ENCODE measurements at regions not wholly inside any gene's neighbourhood (a gene's known extent, or its start where the extent isn't known, plus 50 kb on each side); places are given as distances from the start of the nearest gene placed in this dataset.

DNA sequence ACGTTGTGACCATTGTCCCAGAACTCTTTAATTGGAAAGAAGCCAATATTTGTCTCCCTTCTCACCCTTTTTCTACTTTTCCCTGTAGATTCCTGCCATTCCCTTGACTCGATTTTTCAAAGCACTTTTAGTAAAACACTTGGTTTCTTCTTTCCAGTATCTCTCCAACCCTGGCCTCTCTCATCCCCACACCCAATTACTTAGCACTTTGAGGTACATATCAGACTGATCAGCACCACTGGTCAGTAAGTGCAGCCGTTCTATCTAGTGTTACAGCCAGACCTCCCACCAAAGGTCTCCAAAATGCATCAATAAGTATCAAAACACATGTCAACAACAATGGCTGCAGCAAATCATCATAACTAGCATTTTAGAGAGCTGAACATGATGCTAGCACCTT, 141.9 kb downstream of the BTG1 start:
- 52% methylated on average over 3 of the region's 3 CpGs for WGBS (ENCODE audit: insufficient coverage, low coverage, low lambda C conversion rate, missing lambda C conversion rate)
- Histone ChIP-seq H3K27me3 (no peaks in the 10 kb centered on the region), H3K9me3 (no peaks in the 10 kb centered on the region), H3K4me1 (no peaks in the 10 kb centered on the region), H3K36me3 (no peaks in the 10 kb centered on the region), H3K4me3 (no peak overlapping the region), H3K27ac (no peak overlapping the region)
- DNase-seq (no peak), ATAC-seq (no peak)
- TF ChIP-seq CTCF (IDR thresholded peaks at IDR 0.05) (no peak), POLR2A (IDR thresholded peaks at IDR 0.05) (no peak)
- intact Hi-C loops (cut with DNase I), result no loop called here

GRCh38 chr12:92002673-92003382, 142.8 kb downstream of the BTG1 start:
- TF ChIP-seq POLR2A (IDR thresholded peaks at IDR 0.05) (no peak), CTCF (IDR thresholded peaks at IDR 0.05) (no peak)
- DNase-seq (no peak), ATAC-seq (peak in 2 of 4 donors; percentile 28 to 52)
- H3K4me3 ChIP-seq, result no peak overlapping the region
- no peaks in the 10 kb centered on the region for H3K4me1 ChIP-seq
- no peaks in the 10 kb centered on the region for H3K9me3 ChIP-seq
- H3K36me3 ChIP-seq, result no peaks in the 10 kb centered on the region
- no peaks in the 10 kb centered on the region for H3K27me3 ChIP-seq
- WGBS (ENCODE audit: insufficient coverage, low coverage, low lambda C conversion rate, missing lambda C conversion rate), result 70% methylated on average over 5 of the region's 5 CpGs
- intact Hi-C loops (cut with DNase I), result no loop called here
- H3K27ac ChIP-seq, result no peak overlapping the region

DNA sequence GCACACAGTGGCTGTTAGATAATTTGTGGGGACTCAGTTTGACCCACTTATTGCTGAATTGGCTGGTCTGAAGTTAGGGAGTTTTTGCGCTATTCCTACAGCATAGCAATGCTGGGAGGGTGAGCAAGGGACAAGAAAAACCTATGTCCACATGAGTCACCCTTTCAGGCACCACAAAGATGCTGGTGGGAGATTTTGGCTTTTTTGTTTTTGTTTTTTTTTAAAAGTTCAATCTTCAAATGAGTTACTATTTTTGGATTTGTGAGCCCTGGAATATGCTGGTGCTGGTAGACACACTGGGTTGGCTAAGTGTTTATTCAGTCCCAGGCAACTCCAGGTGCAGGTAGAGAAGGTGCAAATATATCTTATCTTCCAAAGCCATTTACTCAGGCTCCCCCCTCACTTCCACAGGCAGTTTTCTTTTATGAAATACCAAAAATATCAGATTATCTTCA, 143.4 kb downstream of the BTG1 start:
- Histone ChIP-seq H3K4me1 (no peaks in the 10 kb centered on the region), H3K9me3 (no peaks in the 10 kb centered on the region), H3K27ac (no peak overlapping the region), H3K4me3 (no peak overlapping the region), H3K27me3 (no peaks in the 10 kb centered on the region), H3K36me3 (no peaks in the 10 kb centered on the region)
- WGBS (ENCODE audit: insufficient coverage, low coverage, low lambda C conversion rate, missing lambda C conversion rate), result 88% methylated on average over 1 of the region's 1 CpG
- ATAC-seq (no peak), DNase-seq (no peak)
- TF ChIP-seq CTCF (IDR thresholded peaks at IDR 0.05), result no peak
- TF ChIP-seq POLR2A (IDR thresholded peaks at IDR 0.05), result no peak
- intact Hi-C loops (cut with DNase I), result no loop called here

GRCh38 chr12:92000597-92000996, 145.0 kb downstream of the BTG1 start:
- 54% methylated on average over 2 of the region's 2 CpGs for WGBS (ENCODE audit: insufficient coverage, low coverage, low lambda C conversion rate, missing lambda C conversion rate)
- H3K4me1 ChIP-seq, result no peaks in the 10 kb centered on the region
- no peaks in the 10 kb centered on the region for H3K36me3 ChIP-seq
- H3K27me3 ChIP-seq, result no peaks in the 10 kb centered on the region
- H3K4me3 ChIP-seq, result no peak overlapping the region
- ATAC-seq (no peak), DNase-seq (no peak)
- H3K27ac ChIP-seq, result no peak overlapping the region
- no peaks in the 10 kb centered on the region for H3K9me3 ChIP-seq
- intact Hi-C loops (cut with DNase I), result no loop called here
- TF ChIP-seq CTCF (IDR thresholded peaks at IDR 0.05), result no peak
- no peak for TF ChIP-seq POLR2A (IDR thresholded peaks at IDR 0.05)

Measured in right lobe of liver (tissue), 6 donors.